GM12875 (cell line): ENCODE measurements at regions not wholly inside any gene's neighbourhood (a gene's known extent, or its start where the extent isn't known, plus 50 kb on each side); places are given as distances from the start of the nearest gene placed in this dataset.
"Not testable (repeated sequence)": the region's sequence is repeated elsewhere in the genome, so short reads cannot be mapped to it uniquely, and the experiment has no call there.

Experiments used
- H3K4me3 ChIP-seq: one replicate; pipeline ENCODE4 v1.5.1; 2011; ENCODE audit warnings: low read depth, low read length, control low read depth
- CTCF ChIP-seq: IDR thresholded peaks from 2 replicates; pipeline ENCODE4 v1.5.1; 2011; ENCODE audit warnings: low read depth, mild to moderate bottlenecking, control low read depth, inconsistent platforms, low read length, moderate library complexity, borderline replicate concordance; ENCODE audit not compliant: insufficient read depth

GRCh38 chr1:38498686-38499085 lies 360.9 kb downstream of the RRAGC start:
- no peak for TF ChIP-seq CTCF
- no peak overlapping the region for H3K4me3 ChIP-seq

DNA sequence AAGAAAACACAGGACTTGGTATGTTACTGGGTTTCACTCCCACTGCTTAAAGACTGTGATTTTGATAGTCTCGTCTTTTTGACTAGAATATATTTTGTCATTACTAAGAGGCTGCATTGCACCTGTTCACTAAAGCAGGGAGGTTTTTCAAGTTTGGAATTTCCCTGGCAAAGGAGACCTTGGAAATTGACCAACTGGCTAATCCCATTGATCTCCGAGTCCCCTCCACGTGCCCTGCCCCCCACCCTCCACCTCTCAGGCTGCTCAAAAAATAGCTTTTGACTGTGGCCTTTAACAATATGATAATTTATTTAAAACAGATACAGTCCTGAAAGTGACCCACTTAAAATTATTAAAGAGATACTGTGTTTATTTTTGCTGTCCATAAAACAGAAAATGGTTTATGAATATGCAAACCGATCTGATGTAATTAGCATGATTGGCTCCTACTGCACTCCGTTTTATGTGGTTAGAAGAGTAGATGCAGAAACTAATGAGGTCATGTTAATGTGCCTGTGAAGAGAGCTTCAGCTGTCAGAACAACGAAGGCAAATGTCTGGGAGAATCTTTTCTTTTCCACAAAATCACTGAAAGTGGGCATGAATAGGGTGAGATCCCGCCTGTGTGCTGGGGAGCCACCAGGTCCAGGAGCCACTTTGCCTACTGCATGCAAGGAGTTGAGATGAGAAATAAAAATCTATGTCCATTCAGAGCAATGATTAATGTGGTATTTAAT lies 361.5 kb downstream of the RRAGC start:
- no peak overlapping the region for H3K4me3 ChIP-seq
- no peak for TF ChIP-seq CTCF

- not testable (repeated sequence) for H3K4me3 ChIP-seq
Observed at GRCh38 chr1:38493306-38493705, 366.3 kb downstream of the RRAGC start.

GRCh38 chr1:38489844-38490270 lies 369.7 kb downstream of the RRAGC start:
- TF ChIP-seq CTCF, result peak; percentile 83
- no peak overlapping the region for H3K4me3 ChIP-seq

DNA sequence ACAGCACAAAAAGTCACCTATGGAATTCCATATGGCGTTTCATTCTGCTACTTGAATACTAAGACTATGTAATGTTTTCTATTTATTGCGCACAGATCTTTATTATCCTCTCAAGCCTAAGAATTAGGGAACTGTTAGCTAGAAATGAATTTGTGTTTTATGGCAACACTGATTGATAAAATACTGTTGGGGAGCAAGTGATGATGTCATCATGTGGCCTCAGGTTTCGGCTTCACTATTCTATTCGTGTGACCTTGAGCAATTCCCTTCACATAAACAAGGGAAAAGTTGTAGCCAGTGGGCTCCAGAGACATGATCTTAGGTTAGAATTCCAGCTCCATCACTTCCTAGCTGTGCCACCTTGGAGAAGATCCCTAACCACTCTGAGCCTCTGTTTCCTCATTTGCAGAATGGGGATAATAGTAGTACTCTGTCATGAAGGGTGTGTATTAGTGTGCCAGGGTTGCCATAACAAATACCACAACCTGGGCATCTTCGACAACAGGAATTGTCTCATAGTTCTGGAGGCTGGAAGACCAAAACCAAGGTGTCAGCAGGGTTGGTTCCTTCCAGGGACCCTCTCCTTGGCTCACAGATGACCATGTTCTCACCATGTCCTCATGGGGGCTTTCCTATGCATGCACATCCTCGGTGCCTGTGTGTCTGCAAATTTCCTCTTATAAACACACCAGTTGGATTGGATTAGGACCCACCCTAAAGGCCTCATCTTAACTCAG lies 371.2 kb downstream of the RRAGC start:
- no peak for TF ChIP-seq CTCF
- no peak overlapping the region for H3K4me3 ChIP-seq

- no peak for TF ChIP-seq CTCF
Observed at GRCh38 chr1:38487396-38487795, 372.2 kb downstream of the RRAGC start.

DNA sequence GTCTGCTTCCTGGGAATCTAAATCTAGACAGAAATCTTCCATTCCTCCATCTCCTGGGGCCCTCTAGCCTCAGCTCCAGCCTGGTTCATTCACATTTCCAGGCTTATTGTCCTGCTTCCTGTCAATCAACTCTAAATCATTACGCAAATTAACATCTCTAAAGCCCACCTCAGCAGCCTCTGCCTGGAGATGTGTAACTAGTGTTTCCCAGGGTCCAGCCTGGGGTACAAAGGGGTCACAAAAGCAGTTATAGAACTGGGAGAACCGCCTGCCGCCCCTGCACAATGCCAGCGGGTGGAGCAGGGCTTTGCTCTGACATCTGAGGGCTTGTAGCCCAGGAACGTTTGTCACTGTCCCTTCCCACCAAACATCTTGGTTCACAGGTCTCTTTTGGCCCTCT lies 373.5 kb downstream of the RRAGC start:
- TF ChIP-seq CTCF, result no peak
- no peak overlapping the region for H3K4me3 ChIP-seq

More at GRCh38 chr1:38487396-38487795, 372.2 kb downstream of the RRAGC start:
- no peak overlapping the region for H3K4me3 ChIP-seq
